Brain microvascular endothelial cell (primary cell): ENCODE measurements at regions not wholly inside any gene's neighbourhood (a gene's known extent, or its start where the extent isn't known, plus 50 kb on each side); places are given as distances from the start of the nearest gene placed in this dataset.

Experiments
- DNase-seq: peaks from one replicate; pipeline ENCODE4 v3.0.0-alpha.2; 2020
- H3K27ac ChIP-seq: fragments of 250-450 bp; sonication (Bioruptor Pico); 2 replicates; pipeline ENCODE4 v1.5.1; 2020; ENCODE audit warnings: mild to moderate bottlenecking, moderate library complexity
- H3K27me3 ChIP-seq: fragments of 250-450 bp; sonication (Bioruptor Pico); replicated peaks from 2 replicates; pipeline ENCODE4 v1.5.1; 2020; ENCODE audit warnings: mild to moderate bottlenecking
- H3K36me3 ChIP-seq: fragments of 250-450 bp; sonication (Bioruptor Pico); replicated peaks from 2 replicates; pipeline ENCODE4 v1.5.1; 2020; ENCODE audit warnings: mild to moderate bottlenecking
- H3K4me3 ChIP-seq: 2 replicates; pipeline ENCODE4 v1.5.1; 2011; ENCODE audit warnings: low read depth, mild to moderate bottlenecking, control low read depth, low read length, moderate library complexity
- in situ Hi-C: cut with HindIII; loops from 2 replicates; pipeline ENCODE4 v1.10.0; 2017; ENCODE audit warnings: low sequenced_read_pairs, low pct_ligation_motif_present
- TF ChIP-seq, protein P1 (sequence below): IDR thresholded peaks from 2 replicates; pipeline ENCODE4 v1.5.1; 2011; ENCODE audit warnings: low read depth, mild to moderate bottlenecking, moderate library complexity, low read length, control low read depth, inconsistent platforms; ENCODE audit errors: missing control alignments

DNA sequence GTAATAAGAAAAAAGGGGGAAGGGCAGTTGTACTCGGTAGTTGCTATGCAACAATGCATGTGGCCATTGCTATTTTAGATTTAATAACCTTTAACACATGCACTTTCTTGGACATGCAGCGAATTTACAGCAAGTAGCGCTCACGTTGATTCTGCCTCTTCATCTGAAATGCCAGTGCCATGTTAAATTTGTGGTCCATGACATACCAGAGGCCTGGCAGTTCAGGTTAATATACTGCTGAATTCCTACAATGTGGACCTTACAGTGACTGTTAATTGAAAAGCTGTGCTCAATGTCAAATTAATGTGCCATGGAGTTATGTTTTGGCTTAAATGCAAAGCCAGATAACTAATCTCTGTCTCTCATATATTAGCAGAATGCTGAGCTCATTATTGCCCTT, 699.7 kb downstream of the DOK5 start:
- in situ Hi-C loops: no loop called here
- TF ChIP-seq, protein P1, sequence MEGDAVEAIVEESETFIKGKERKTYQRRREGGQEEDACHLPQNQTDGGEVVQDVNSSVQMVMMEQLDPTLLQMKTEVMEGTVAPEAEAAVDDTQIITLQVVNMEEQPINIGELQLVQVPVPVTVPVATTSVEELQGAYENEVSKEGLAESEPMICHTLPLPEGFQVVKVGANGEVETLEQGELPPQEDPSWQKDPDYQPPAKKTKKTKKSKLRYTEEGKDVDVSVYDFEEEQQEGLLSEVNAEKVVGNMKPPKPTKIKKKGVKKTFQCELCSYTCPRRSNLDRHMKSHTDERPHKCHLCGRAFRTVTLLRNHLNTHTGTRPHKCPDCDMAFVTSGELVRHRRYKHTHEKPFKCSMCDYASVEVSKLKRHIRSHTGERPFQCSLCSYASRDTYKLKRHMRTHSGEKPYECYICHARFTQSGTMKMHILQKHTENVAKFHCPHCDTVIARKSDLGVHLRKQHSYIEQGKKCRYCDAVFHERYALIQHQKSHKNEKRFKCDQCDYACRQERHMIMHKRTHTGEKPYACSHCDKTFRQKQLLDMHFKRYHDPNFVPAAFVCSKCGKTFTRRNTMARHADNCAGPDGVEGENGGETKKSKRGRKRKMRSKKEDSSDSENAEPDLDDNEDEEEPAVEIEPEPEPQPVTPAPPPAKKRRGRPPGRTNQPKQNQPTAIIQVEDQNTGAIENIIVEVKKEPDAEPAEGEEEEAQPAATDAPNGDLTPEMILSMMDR: no peak
- DNase-seq: no peak
- no peak overlapping the region for H3K4me3 ChIP-seq
- H3K27ac ChIP-seq: no peak overlapping the region
- no peaks in the 10 kb centered on the region for H3K27me3 ChIP-seq
- H3K36me3 ChIP-seq: no peaks in the 10 kb centered on the region

DNA sequence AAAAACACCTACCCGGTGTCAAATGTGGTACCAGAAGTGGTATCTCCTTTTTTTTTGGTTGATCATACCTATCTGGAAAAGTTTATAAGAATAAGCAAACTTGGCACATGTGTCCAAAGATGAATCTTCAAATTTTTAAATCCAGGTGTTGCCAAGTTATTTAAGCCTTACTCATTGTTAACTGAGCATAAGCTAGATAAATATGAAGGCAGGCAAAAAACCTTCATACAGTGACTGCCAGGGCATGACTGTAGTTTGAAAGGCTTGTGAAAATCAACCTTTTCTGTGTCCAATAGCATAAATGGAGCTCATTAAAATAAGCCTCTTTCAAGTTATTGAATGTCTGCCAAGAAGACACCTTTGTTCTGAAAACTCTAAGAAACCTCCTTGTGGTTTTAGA, 699.2 kb downstream of the DOK5 start:
- H3K27me3 ChIP-seq: no peaks in the 10 kb centered on the region
- H3K27ac ChIP-seq: no peak overlapping the region
- TF ChIP-seq, protein P1: no peak
- no peaks in the 10 kb centered on the region for H3K36me3 ChIP-seq
- DNase-seq: no peak
- no peak overlapping the region for H3K4me3 ChIP-seq
- in situ Hi-C loops: no loop called here

DNA sequence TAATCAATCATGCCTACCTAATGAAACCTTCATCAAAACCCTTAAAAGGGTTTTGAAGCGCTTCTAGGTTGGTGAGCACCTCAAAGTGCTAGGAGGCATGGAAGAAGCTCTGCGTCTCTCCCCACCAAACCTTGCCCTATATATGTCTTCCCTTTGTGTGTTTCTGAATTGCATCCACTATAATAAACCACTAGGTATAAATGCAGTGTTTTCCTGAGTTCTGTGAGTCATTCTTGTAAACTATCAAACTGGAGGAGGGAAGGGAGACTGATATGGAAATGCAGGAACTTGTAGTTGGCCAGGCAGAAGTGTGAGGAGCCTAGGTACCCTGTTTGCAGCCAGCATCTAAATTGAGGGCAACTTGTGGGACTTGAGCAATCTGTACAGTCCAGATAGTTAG, 698.8 kb downstream of the DOK5 start:
- Histone ChIP-seq H3K36me3 (no peaks in the 10 kb centered on the region), H3K27me3 (no peaks in the 10 kb centered on the region), H3K27ac (no peak overlapping the region), H3K4me3 (no peak overlapping the region)
- TF ChIP-seq, protein P1: no peak
- no peak for DNase-seq
- in situ Hi-C loops: no loop called here

DNA sequence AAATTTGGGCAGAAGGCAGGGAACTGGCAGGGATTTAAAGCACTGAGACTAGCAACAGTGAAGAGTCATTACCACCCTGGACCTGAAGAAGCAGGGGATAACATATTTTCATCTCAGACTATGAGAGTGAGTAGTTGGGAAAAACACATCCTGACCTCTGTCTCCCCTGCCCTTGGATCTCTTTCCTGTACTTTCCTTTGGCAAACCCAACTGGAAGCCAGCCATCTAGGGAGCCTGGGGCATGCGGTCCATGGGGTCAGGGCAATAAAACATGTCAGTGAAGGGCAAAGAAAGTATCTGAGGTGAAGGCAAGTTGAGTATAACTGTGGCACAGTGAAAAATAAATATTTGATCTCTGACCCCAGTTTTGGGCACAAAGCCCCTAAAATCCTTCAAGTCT, 698.2 kb downstream of the DOK5 start:
- TF ChIP-seq, protein P1: no peak

DNA sequence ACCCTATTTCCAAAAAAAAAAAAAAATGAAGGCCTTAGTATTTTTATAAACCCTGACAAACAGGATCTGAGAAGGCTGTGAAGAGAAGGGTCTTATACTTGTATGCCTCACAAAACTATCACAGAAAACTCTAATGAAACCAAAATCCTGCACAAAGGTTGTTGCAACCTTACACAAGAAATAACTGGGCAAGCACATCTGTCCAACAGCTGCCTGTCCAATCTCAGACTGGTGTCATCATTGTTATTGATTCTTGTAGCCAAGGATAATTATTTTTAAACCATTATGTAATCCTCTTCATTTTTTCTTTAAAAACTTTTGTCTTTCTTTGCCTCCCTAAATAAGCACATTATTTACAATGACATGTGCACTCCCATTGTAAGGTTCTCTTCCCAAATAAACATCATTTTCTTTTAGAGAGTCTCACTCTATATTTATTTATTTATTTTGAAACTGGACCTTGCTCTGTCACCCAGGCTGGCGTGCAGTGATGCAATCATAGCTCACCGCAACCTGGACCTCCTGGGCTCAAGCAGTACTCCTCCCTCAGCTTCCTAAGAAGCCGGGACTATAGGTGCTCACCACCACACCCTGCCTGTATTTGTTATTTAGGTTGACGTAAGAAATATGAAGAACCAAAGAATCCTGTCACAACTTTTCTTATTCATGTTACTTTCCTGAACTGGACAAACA, 697.1 kb downstream of the DOK5 start:
- Histone ChIP-seq H3K4me3 (no peak overlapping the region), H3K27ac (no peak overlapping the region), H3K27me3 (no peaks in the 10 kb centered on the region), H3K36me3 (no peaks in the 10 kb centered on the region)
- TF ChIP-seq, protein P1: no peak
- in situ Hi-C loops: no loop called here
- no peak for DNase-seq

More for the DNA sequence above, 698.2 kb downstream of the DOK5 start:
- no peaks in the 10 kb centered on the region for H3K27me3 ChIP-seq
- no peaks in the 10 kb centered on the region for H3K36me3 ChIP-seq
- no peak overlapping the region for H3K27ac ChIP-seq
- in situ Hi-C loops: no loop called here
- H3K4me3 ChIP-seq: no peak overlapping the region
- no peak for DNase-seq

DNA sequence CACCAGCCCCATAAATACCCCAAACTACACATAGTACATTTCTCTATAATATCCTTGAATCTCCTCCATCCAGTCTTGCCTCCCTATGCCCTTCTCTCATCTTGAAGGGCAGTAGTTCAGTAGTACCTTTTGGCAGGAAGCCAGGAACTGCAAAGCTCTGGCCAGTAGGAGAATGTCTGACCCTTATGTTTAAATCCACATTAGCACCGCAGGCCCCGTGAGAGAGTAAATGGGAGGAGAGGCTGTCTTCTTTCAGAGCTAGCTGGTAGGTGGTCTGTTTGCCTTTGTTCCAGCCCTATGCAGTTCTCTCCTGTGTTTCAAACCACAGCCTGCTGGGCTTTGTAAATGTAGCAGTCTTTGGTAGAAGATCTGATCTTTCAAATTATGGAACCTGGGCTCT, 690.7 kb downstream of the DOK5 start:
- Histone ChIP-seq H3K36me3 (no peaks in the 10 kb centered on the region), H3K4me3 (no peak overlapping the region), H3K27me3 (no peaks in the 10 kb centered on the region), H3K27ac (no peak overlapping the region)
- in situ Hi-C loops: no loop called here
- TF ChIP-seq, protein P1: no peak
- DNase-seq: no peak
